HG03460 (cell line): ENCODE measurements at regions not wholly inside any gene's neighbourhood (a gene's known extent, or its start where the extent isn't known, plus 50 kb on each side); places are given as distances from the start of the nearest gene placed in this dataset.

Experiments
- ATAC-seq: cut with Tn5 transposase; IDR thresholded peaks from one replicate; pipeline ENCODE4 v1.9.1; 2021; ENCODE audit not compliant: unreplicated experiment

- no peak for ATAC-seq
Measured at GRCh38 chr14:31965071-31965734, 111.9 kb upstream of the ARHGAP5 start.

- no peak for ATAC-seq
Measured at GRCh38 chr14:31965735-31966598, 111.1 kb upstream of the ARHGAP5 start.

- ATAC-seq = no peak
Measured at GRCh38 chr14:31966896-31967668, 110.0 kb upstream of the ARHGAP5 start.

GRCh38 chr14:31967669-31967975 lies 109.5 kb upstream of the ARHGAP5 start:
- no peak for ATAC-seq

- no peak for ATAC-seq
Measured at GRCh38 chr14:31968107-31968810, 108.8 kb upstream of the ARHGAP5 start.

GRCh38 chr14:31968956-31969698 lies 108.0 kb upstream of the ARHGAP5 start:
- ATAC-seq = no peak

GRCh38 chr14:31969699-31970240 lies 107.3 kb upstream of the ARHGAP5 start:
- no peak for ATAC-seq

GRCh38 chr14:31970744-31971143 lies 106.4 kb upstream of the ARHGAP5 start:
- ATAC-seq = no peak

- no peak for ATAC-seq
Measured at GRCh38 chr14:31971612-31972011, 105.5 kb upstream of the ARHGAP5 start.

GRCh38 chr14:31977001-31977556 lies 100.0 kb upstream of the ARHGAP5 start:
- ATAC-seq = no peak

GRCh38 chr14:31978423-31978822 lies 98.7 kb upstream of the ARHGAP5 start:
- no peak for ATAC-seq

- ATAC-seq = no peak
Measured at GRCh38 chr14:31982642-31983041, 94.5 kb upstream of the ARHGAP5 start.

GRCh38 chr14:31986405-31986804 lies 90.7 kb upstream of the ARHGAP5 start:
- no peak for ATAC-seq

GRCh38 chr14:31987721-31988120 lies 89.4 kb upstream of the ARHGAP5 start:
- no peak for ATAC-seq

- no peak for ATAC-seq
Measured at GRCh38 chr14:31988244-31988643, 88.9 kb upstream of the ARHGAP5 start.

GRCh38 chr14:31990183-31990857 lies 86.8 kb upstream of the ARHGAP5 start:
- ATAC-seq = no peak

- no peak for ATAC-seq
Measured at GRCh38 chr14:31990926-31991572, 86.1 kb upstream of the ARHGAP5 start.

GRCh38 chr14:31992011-31992447 lies 85.1 kb upstream of the ARHGAP5 start:
- no peak for ATAC-seq

- ATAC-seq = no peak
Measured at GRCh38 chr14:31993521-31993951, 83.6 kb upstream of the ARHGAP5 start.
